ENCODE measurements at regions not wholly inside any gene's neighbourhood (a gene's known extent, or its start where the extent isn't known, plus 50 kb on each side); places are given as distances from the start of the nearest gene placed in this dataset.

- DNase-seq: no peak
Measured at GRCh38 chr13:108534728-108535127, 94.7 kb upstream of the MYO16 start.

DNA sequence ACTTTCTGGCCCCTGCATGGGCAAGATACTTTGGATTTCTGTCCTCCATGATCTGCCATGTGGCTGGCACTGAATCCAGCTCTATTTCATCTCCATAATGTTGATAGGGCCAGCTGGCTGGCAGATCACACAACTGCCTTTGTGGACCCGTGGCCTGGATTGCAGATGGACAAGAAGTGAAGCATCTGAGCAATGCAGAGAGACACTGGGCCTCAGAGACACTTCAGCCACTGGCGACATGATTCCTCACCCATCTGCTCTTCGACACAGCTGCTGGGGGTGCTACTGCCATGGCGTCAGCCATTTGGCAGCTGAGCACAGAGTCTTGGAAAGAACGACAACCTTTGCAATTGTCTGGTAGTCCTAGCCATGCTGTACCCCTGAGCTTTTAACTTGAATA, 79.5 kb upstream of the MYO16 start:
- no peak for DNase-seq

- DNase-seq: no peak
Measured at GRCh38 chr13:108551674-108552073, 77.7 kb upstream of the MYO16 start.

- DNase-seq: no peak
Measured at GRCh38 chr13:108558489-108558888, 70.9 kb upstream of the MYO16 start.

GRCh38 chr13:108560093-108560492, 69.3 kb upstream of the MYO16 start:
- DNase-seq: peak; percentile 7

DNA sequence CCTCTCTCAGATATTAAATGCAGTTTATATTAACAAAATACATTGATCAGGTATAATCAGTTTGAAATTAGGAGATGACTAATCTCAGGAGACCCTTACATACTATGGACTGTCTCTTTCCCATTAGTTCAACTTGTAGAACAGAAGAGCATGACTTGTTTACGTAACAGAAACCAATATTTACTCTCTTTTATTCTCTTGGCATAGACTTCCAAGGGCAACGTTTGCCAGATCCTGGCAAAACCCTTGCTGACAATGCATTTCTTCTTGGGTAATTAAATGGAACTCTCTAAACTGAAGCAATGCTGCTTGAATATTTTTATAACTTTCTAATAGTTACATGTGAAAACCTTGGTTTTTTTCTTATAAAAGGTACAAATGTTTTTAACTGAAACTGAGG, 68.3 kb upstream of the MYO16 start:
- no peak for DNase-seq

- no peak for DNase-seq
Measured at GRCh38 chr13:108566413-108567170, 62.8 kb upstream of the MYO16 start.

DNA sequence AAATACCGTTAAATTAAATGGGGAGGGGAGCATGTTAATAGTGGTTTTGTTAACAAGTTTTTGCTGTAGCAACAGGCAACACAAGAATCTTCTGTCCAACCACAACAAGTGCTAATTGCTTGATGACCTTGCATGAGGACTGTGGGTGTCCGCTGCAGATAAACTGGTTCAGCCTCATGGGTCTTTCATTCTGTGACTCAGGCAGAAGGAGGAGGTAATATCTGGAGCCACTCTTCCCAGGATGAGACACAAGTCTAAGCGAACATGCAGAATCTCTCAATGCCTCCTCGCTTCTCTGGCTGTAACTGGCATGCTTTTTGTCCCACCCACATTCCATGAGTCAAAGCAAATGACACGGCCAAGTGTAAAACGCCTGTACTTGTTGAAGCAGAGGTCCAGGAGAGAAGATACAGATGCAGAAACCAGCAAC, 56.6 kb upstream of the MYO16 start:
- no peak for DNase-seq

DNA sequence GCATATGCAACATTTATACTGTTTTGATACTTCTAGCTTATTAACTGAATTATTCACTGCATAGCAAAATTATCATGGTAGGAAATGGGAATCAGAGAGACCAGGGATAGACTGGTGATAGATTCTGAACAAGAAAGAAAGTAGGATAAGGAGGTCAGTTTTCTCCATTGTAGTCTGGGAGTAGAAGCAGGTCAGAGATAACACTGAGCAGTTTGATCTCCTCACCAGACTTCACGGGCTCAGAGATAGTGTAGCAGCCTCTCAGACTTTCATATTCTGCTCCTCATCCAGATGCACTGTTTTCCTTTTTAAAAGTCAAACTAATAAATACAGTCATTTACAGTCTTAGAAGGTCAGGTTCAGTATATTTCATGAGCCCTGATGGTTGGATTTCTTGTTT, 56.0 kb upstream of the MYO16 start:
- DNase-seq: no peak

- DNase-seq: no peak
Measured at GRCh38 chr13:108574856-108575255, 54.6 kb upstream of the MYO16 start.

DNA sequence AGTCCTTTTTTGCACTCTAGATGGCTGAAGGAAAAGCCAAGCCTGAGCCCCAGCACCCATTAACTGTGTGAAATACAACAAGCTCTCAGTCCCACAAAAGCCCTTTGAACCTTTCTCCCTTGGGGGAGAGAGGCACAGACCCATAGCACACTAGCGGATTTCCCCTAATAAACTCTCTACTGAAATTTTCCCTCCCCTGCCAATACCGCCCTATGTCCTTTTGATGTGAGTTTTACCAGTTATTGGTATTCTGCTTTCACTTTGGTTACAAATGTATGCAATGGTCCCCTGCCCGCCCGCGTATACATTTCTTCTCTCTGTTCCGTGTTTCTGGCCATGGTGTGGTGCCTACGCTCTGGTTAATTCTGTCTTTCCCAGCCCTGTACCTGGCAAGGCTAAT, 54.0 kb upstream of the MYO16 start:
- DNase-seq: no peak
